Right lobe of liver (tissue), 6 donors: ENCODE measurements at regions not wholly inside any gene's neighbourhood (a gene's known extent, or its start where the extent isn't known, plus 50 kb on each side); places are given as distances from the start of the nearest gene placed in this dataset.
A peak's percentile ranks its signal among the peaks of the same experiment; 100 is the strongest.

ENCODE experiments used
- ATAC-seq, 4 donors: fragments of 200-7000 bp; cut with Tn5 transposase; one replicate each; pipeline ENCODE4 v1.9.1; 2020; ENCODE audit warnings: mild to moderate bottlenecking in 4 of 4, moderate library complexity in 4 of 4
- DNase-seq, 3 donors: peaks; one replicate each; pipeline ENCODE4 v3.0.0-alpha.2; 2020
- H3K27ac ChIP-seq, 3 donors: fragments of 200-600 bp; one replicate each; pipeline ENCODE4 v1.8.0; 2022
- H3K27me3 ChIP-seq, 2 donors: fragments of 200-600 bp; one replicate each; pipeline ENCODE4 v1.8.0; 2022
- H3K36me3 ChIP-seq, 4 donors: fragments of 200-600 bp; sonication (generic) in 1 of 4; one replicate each; pipeline versions ENCODE4 v1.5.1 to v1.8.0; 2017 to 2022; ENCODE audit warnings: control low read depth in 1 of 4
- H3K4me1 ChIP-seq, 4 donors: fragments of 200-600 bp; sonication (generic) in 1 of 4; one replicate each; pipeline versions ENCODE4 v1.5.1 to v1.8.0; 2017 to 2022; ENCODE audit warnings: control low read depth in 1 of 4
- H3K4me3 ChIP-seq, 3 donors: fragments of 200-600 bp; one replicate each; pipeline ENCODE4 v1.8.0; 2022
- H3K9me3 ChIP-seq, 4 donors: fragments of 200-600 bp; sonication (generic) in 1 of 4; one replicate each; pipeline versions ENCODE4 v1.5.1 to v1.8.0; 2017 to 2022; ENCODE audit warnings: control low read depth in 1 of 4
- POLR2A ChIP-seq: fragments of 450-650 bp; IDR thresholded peaks from one replicate; pipeline ENCODE4 v1.6.1; 2017; ENCODE audit warnings: antibody characterized with exemption, mild to moderate bottlenecking
- WGBS: methylation state at CpG from one replicate; pipeline ENCODE4 v1.1.6; 2018; ENCODE audit warnings: low coverage, low lambda C conversion rate; ENCODE audit not compliant: insufficient coverage; ENCODE audit errors: missing lambda C conversion rate; 5-methylcytosine and 5-hydroxymethylcytosine counted together
- intact Hi-C, 2 donors: fragments of 100-400 bp; cut with DNase I; formaldehyde crosslinking; loops; one replicate each; pipeline versions ENCODE4 v1.11.2 to v1.14.1; 2022
- TF ChIP-seq, protein P1 (sequence below), 4 donors: fragments of 200-600 bp in 3 of 4; fragments of 450-650 bp in 1 of 4; IDR thresholded peaks; one replicate each; pipeline versions ENCODE4 v1.5.1 to v1.8.0; 2016 to 2022; ENCODE audit warnings: antibody characterized with exemption in 4 of 4, mild to moderate bottlenecking in 2 of 4
- donor health status: DM: no; HTN: yes; CAD: no.
- donor health status: DM: no; HTN: no; CAD: no.
- donor health status: DM: no; HTN: no; CAD: no.
- donor health status: DM: no; HTN: yes; CAD: no.
- donor health status: DM: no; HTN: yes; CAD: no.

- TF ChIP-seq, protein P1, sequence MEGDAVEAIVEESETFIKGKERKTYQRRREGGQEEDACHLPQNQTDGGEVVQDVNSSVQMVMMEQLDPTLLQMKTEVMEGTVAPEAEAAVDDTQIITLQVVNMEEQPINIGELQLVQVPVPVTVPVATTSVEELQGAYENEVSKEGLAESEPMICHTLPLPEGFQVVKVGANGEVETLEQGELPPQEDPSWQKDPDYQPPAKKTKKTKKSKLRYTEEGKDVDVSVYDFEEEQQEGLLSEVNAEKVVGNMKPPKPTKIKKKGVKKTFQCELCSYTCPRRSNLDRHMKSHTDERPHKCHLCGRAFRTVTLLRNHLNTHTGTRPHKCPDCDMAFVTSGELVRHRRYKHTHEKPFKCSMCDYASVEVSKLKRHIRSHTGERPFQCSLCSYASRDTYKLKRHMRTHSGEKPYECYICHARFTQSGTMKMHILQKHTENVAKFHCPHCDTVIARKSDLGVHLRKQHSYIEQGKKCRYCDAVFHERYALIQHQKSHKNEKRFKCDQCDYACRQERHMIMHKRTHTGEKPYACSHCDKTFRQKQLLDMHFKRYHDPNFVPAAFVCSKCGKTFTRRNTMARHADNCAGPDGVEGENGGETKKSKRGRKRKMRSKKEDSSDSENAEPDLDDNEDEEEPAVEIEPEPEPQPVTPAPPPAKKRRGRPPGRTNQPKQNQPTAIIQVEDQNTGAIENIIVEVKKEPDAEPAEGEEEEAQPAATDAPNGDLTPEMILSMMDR (IDR thresholded peaks at IDR 0.05), result no peak
- TF ChIP-seq POLR2A, result no peak
- Histone ChIP-seq H3K9me3 (no peaks in the 10 kb centered on the region), H3K27ac (no peak overlapping the region), H3K4me1 (peaks cover 0 to 11% (median 3%) of the 10 kb centered on the region in 4 donors), H3K36me3 (no peaks in the 10 kb centered on the region), H3K27me3 (no peaks in the 10 kb centered on the region), H3K4me3 (no peak overlapping the region)
- DNase-seq (no peak), ATAC-seq (no peak)
- 81% methylated on average over 5 of the region's 7 CpGs for WGBS
- intact Hi-C loops, result no loop called here
These were observed 224.2 kb downstream of the ZIC5 start for GRCh38 chr13:99747403-99747710.

DNA sequence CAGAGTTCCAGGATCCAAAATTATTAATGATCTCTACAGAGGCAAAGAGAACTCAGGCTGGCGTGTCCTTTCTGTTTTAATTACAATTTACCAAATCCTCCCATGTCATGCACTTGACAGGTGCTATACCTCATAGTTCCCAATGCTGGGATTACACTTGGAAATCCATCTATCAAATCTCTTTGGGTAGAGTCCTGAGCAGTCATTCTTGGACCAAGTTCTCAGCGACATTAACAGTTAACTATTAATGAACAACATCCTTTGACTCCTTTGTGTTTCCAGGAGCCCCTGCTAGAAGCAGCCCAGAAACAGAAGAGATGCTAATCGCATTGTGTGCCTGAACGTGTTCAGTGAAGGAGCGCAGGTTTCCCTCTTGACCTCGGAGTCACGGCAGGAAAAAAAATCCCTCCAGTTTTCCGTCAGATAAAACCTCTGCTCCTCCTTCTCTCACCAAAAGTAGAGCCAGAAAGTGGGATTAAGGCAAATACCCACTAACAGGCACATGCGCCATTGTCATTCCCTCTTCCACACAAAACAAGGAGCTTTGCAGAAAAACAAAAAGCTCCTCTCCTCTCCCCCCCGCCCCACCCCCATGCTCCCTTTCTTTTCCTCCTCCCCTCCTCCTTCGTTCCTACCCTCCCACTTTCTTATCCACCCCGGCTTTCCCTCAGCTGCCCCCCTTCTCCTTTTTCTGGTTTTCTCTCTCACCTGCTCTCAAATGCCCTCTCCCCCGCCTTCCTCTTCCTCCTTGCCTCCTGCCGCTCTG is 224.7 kb downstream of the ZIC5 start:
- Histone ChIP-seq H3K27ac (no peak overlapping the region), H3K9me3 (no peaks in the 10 kb centered on the region), H3K4me3 (no peak overlapping the region), H3K36me3 (no peaks in the 10 kb centered on the region), H3K27me3 (no peaks in the 10 kb centered on the region), H3K4me1 (peaks cover 0 to 5% (median under 1%) of the 10 kb centered on the region in 4 donors)
- DNase-seq, result no peak
- intact Hi-C loops, result no loop called here
- WGBS, result 72% methylated on average over 9 of the region's 14 CpGs
- ATAC-seq, result no peak
- no peak for TF ChIP-seq POLR2A
- TF ChIP-seq, protein P1 (IDR thresholded peaks at IDR 0.05), result no peak

DNA sequence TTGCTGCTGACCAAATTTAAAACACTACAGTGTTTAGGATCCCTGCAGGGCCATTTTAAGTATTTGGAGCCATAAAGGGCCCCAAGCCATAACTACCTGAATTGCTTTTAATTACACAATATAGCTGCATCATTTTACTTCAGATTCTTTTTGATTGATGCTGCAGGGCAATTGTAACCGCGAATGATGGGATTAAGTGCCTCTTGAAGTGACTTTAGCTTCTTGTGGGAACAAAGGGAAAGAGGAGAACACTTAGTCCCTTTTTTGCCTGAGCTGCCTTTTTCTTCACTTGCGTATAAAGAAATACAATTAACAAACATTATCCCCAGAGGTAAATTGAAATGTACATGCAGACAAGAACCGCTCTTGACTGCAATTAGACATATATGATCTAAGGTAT is 228.5 kb downstream of the ZIC5 start:
- TF ChIP-seq, protein P1 (IDR thresholded peaks at IDR 0.05), result no peak
- no peak for TF ChIP-seq POLR2A
- DNase-seq (no peak), ATAC-seq (no peak)
- no peaks in the 10 kb centered on the region for H3K36me3 ChIP-seq
- no peak overlapping the region for H3K27ac ChIP-seq
- no peak overlapping the region for H3K4me3 ChIP-seq
- no peaks in the 10 kb centered on the region for H3K9me3 ChIP-seq
- WGBS, result 94% methylated on average over 4 of the region's 4 CpGs
- no peaks in the 10 kb centered on the region for H3K27me3 ChIP-seq
- intact Hi-C loops, result no loop called here
- H3K4me1 ChIP-seq, result no peaks in the 10 kb centered on the region

- Histone ChIP-seq H3K4me3 (no peak overlapping the region), H3K27me3 (no peaks in the 10 kb centered on the region), H3K27ac (no peak overlapping the region), H3K36me3 (no peaks in the 10 kb centered on the region), H3K9me3 (no peaks in the 10 kb centered on the region), H3K4me1 (no peaks in the 10 kb centered on the region)
- intact Hi-C loops, result no loop called here
- TF ChIP-seq, protein P1 (IDR thresholded peaks at IDR 0.05), result no peak
- no peak for TF ChIP-seq POLR2A
- peak in 3 of 4 donors; percentile 56 to 61 (median 57) for ATAC-seq
- 44% methylated on average over 6 of the region's 6 CpGs for WGBS
- no peak for DNase-seq
These were observed 229.6 kb downstream of the ZIC5 start for GRCh38 chr13:99741960-99742359.
